HepG2 (cell line): ENCODE measurements at regions not wholly inside any gene's neighbourhood (a gene's known extent, or its start where the extent isn't known, plus 50 kb on each side); places are given as distances from the start of the nearest gene placed in this dataset.

Experiments used
- FOXA1 ChIP-seq, 2 experiments: fragments of 450-650 bp in 1 of 2; sonication (generic) in 1 of 2; formaldehyde crosslinking in 1 of 2; IDR thresholded peaks; 2 replicates each; pipeline versions ENCODE4 v1.4.0 to v1.6.1; 2016 to 2020; ENCODE audit warnings: missing genetic modification reagents in 1 of 2
- GLI4 ChIP-seq: sonication (generic); formaldehyde crosslinking; IDR thresholded peaks from 2 replicates; pipeline ENCODE4 v1.5.1; 2020; ENCODE audit warnings: missing genetic modification reagents, mild to moderate bottlenecking, moderate library complexity, borderline replicate concordance
- HNRNPK ChIP-seq: fragments of 200-400 bp; formaldehyde crosslinking; IDR thresholded peaks from 2 replicates; pipeline ENCODE4 v1.6.1; 2018; ENCODE audit warnings: low read length, low read depth, moderate library complexity, mild to moderate bottlenecking; ENCODE audit not compliant: poor library complexity, severe bottlenecking
- MTA1 ChIP-seq: sonication (generic); formaldehyde crosslinking; IDR thresholded peaks from 2 replicates; pipeline ENCODE4 v1.4.0; 2020; ENCODE audit warnings: missing genetic modification reagents, mild to moderate bottlenecking, borderline replicate concordance
- NFIC ChIP-seq: IDR thresholded peaks from 2 replicates; pipeline ENCODE4 v1.6.1; 2012; ENCODE audit warnings: mild to moderate bottlenecking, low read length, inconsistent platforms
- PHB2 ChIP-seq: fragments of 450-650 bp; IDR thresholded peaks from 2 replicates; pipeline ENCODE4 v1.6.1; 2018; ENCODE audit not compliant: partially characterized antibody
- RELA ChIP-seq: sonication (generic); formaldehyde crosslinking; IDR thresholded peaks from 2 replicates; pipeline ENCODE4 v1.4.0; 2020; ENCODE audit warnings: missing genetic modification reagents
- ZNF510 ChIP-seq: sonication (generic); formaldehyde crosslinking; IDR thresholded peaks from 2 replicates; pipeline ENCODE4 v1.4.0; 2020; ENCODE audit warnings: low read depth, mild to moderate bottlenecking, missing genetic modification reagents
- ZSCAN22 ChIP-seq: sonication (generic); formaldehyde crosslinking; IDR thresholded peaks from 2 replicates; pipeline ENCODE4 v1.4.0; 2020; ENCODE audit warnings: mild to moderate bottlenecking, missing genetic modification reagents
- TF ChIP-seq, protein P1 (sequence below), 2 experiments: fragments of 450-650 bp in 1 of 2; sonication (generic) in 1 of 2; formaldehyde crosslinking in 1 of 2; IDR thresholded peaks; 2 replicates each; pipeline versions ENCODE4 v1.6.1 to v1.8.0; 2016 to 2022; ENCODE audit warnings: antibody characterized with exemption in 1 of 2, mild to moderate bottlenecking in 1 of 2, missing genetic modification reagents in 1 of 2
- TF ChIP-seq, protein P2 (sequence below): sonication (generic); formaldehyde crosslinking; IDR thresholded peaks from 2 replicates; pipeline ENCODE4 v1.4.0; 2020; ENCODE audit warnings: missing genetic modification reagents

DNA sequence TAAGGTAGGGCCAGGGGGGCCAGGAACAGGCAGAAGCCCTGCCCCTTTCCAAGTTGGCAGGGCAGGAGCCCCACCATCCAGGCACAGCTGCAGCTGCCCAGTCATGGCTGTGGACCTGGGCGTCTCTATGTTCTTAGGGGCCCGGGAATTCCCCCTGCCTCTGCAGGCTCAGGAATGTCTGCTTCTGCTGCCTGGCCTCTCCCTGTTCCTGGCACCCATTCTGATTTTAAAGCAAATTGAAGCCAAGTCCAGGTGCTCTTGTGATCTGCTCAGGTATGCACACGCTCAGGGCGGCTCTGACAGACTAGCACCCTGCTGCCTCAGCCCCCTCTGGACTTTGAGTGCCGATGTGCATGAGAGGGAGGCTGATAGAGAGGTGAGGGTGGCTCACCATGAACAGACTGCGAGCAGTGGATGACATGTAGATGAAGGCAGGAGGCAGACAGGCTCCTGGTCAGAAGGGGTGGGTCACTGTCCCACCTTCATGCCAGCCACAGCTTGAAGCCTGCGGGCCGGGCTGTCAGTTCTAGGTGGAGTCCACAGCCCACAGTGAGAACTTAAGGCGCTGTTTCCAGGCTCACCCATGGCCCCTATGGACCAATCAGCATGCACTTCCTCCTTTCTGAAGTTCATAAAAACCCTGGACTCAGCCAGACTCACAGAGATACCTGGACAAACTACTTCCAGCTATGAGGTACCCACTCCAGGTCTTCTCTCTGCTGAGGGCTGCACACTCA, 747.8 kb upstream of the GBE1 start:
- TF ChIP-seq NFIC (no peak), ZSCAN22 (CRISPR knock-in tag) (no peak), HNRNPK (no peak), ZNF510 (CRISPR knock-in tag) (no peak), FOXA1 (IDR thresholded peaks at IDR 0.05) (no peak), FOXA1 (CRISPR knock-in tag; IDR thresholded peaks at IDR 0.05) (no peak), GLI4 (CRISPR knock-in tag) (no peak), PHB2 (no peak), MTA1 (CRISPR knock-in tag) (no peak), RELA (no peak)
- TF ChIP-seq, protein P1, sequence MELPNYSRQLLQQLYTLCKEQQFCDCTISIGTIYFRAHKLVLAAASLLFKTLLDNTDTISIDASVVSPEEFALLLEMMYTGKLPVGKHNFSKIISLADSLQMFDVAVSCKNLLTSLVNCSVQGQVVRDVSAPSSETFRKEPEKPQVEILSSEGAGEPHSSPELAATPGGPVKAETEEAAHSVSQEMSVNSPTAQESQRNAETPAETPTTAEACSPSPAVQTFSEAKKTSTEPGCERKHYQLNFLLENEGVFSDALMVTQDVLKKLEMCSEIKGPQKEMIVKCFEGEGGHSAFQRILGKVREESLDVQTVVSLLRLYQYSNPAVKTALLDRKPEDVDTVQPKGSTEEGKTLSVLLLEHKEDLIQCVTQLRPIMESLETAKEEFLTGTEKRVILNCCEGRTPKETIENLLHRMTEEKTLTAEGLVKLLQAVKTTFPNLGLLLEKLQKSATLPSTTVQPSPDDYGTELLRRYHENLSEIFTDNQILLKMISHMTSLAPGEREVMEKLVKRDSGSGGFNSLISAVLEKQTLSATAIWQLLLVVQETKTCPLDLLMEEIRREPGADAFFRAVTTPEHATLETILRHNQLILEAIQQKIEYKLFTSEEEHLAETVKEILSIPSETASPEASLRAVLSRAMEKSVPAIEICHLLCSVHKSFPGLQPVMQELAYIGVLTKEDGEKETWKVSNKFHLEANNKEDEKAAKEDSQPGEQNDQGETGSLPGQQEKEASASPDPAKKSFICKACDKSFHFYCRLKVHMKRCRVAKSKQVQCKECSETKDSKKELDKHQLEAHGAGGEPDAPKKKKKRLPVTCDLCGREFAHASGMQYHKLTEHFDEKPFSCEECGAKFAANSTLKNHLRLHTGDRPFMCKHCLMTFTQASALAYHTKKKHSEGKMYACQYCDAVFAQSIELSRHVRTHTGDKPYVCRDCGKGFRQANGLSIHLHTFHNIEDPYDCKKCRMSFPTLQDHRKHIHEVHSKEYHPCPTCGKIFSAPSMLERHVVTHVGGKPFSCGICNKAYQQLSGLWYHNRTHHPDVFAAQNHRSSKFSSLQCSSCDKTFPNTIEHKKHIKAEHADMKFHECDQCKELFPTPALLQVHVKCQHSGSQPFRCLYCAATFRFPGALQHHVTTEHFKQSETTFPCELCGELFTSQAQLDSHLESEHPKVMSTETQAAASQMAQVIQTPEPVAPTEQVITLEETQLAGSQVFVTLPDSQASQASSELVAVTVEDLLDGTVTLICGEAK (IDR thresholded peaks at IDR 0.05): no peak
- TF ChIP-seq, protein P1 (CRISPR knock-in tag; IDR thresholded peaks at IDR 0.05): no peak
- TF ChIP-seq, protein P2, sequence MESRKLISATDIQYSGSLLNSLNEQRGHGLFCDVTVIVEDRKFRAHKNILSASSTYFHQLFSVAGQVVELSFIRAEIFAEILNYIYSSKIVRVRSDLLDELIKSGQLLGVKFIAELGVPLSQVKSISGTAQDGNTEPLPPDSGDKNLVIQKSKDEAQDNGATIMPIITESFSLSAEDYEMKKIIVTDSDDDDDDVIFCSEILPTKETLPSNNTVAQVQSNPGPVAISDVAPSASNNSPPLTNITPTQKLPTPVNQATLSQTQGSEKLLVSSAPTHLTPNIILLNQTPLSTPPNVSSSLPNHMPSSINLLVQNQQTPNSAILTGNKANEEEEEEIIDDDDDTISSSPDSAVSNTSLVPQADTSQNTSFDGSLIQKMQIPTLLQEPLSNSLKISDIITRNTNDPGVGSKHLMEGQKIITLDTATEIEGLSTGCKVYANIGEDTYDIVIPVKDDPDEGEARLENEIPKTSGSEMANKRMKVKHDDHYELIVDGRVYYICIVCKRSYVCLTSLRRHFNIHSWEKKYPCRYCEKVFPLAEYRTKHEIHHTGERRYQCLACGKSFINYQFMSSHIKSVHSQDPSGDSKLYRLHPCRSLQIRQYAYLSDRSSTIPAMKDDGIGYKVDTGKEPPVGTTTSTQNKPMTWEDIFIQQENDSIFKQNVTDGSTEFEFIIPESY (CRISPR knock-in tag): no peak
